ENCODE measurements at regions not wholly inside any gene's neighbourhood (a gene's known extent, or its start where the extent isn't known, plus 50 kb on each side); places are given as distances from the start of the nearest gene placed in this dataset.
A peak's percentile ranks its signal among the peaks of the same experiment; 100 is the strongest.

DNA sequence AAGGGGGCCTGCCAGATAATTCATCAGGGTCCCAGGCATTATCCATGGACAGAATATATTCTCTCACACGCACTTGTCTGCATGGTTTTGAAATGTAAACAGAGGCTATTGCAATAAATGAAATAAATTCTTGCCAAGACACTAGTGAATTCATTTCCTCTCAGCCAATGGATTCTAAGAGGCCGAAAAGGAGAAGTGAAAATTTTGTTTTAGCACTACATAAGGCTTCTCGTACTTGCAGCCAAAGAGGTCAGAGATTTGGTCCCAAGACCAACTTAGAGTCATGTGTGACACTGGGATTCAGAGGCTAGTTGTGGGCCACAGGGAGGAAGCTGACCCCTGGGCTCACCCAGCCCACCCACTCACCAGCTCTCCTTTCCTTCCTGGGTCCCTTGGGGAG lies 184.1 kb upstream of the GLI2 start:
- H3K36me3 ChIP-seq = no peaks in the 10 kb centered on the region
- H3K27me3 ChIP-seq = no peaks in the 10 kb centered on the region
- H3K9me3 ChIP-seq = no peaks in the 10 kb centered on the region
- DNase-seq (no peak), ATAC-seq (no peak)
- H3K4me1 ChIP-seq = peaks cover 9 to 54% (median 39%) of the 10 kb centered on the region in 12 donors
- WGBS, 4 donors = 48 to 59% (median 56%) methylated on average over 3 of the region's 3 CpGs
- intact Hi-C loops (cut with DNase I) = loop anchor here in 7 of 10 donors (5.0 to 10.0 kb wide), 6 partner anchors 49 to 209 kb away; partner anchors contain the start of gene INHBB (in 2 of the 7)
- TF ChIP-seq CTCF (IDR thresholded peaks at IDR 0.05) = no peak
- TF ChIP-seq POLR2A (IDR thresholded peaks at IDR 0.05) = no peak
- H3K27ac ChIP-seq = peak overlapping the region in 9 of 12 donors; percentile 52 to 81 (median 64)
- H3K4me3 ChIP-seq = no peak overlapping the region

DNA sequence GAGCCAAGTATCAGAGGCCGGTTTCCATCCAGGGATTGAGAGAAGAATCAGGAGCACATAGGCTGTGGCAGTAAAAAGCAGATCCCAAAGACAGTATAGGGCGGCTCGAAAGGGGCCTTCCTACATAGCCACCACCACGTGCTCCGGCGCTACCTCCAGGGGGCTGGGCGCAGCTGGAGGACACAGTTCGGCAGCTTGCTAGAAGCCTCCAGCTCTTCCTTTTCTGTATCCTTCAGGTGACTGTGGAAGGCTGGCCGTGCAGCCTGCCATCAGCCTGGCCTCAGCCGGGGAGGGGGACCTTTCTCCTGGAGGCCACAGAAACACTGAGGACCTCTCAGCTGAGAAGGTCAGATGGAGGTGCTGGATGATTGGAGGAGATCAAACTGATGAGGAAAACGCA lies 183.6 kb upstream of the GLI2 start:
- Histone ChIP-seq H3K4me1 (peaks cover 9 to 49% (median 39%) of the 10 kb centered on the region in 12 donors), H3K27me3 (no peaks in the 10 kb centered on the region), H3K4me3 (peak overlapping the region in 1 of 12 donors; percentile 5), H3K36me3 (no peaks in the 10 kb centered on the region), H3K9me3 (no peaks in the 10 kb centered on the region), H3K27ac (peak overlapping the region in 10 of 12 donors; percentile 52 to 81 (median 64))
- TF ChIP-seq CTCF (IDR thresholded peaks at IDR 0.05) (no peak), POLR2A (IDR thresholded peaks at IDR 0.05) (no peak)
- ATAC-seq = no peak
- intact Hi-C loops (cut with DNase I) = loop anchor here in 8 of 10 donors (1.0 to 10.0 kb wide), 9 partner anchors 48 to 210 kb away; partner anchors contain the start of gene INHBB (in 2 of the 8)
- DNase-seq = no peak
- WGBS, 4 donors = 76 to 83% (median 82%) methylated on average over 10 to 11 of the region's 11 CpGs

GRCh38 chr2:120552800-120553481 lies 182.7 kb upstream of the GLI2 start:
- peak; percentile 57 to 93 (median 82) for TF ChIP-seq CTCF (IDR thresholded peaks at IDR 0.05)
- no peak for TF ChIP-seq POLR2A (IDR thresholded peaks at IDR 0.05)
- Histone ChIP-seq H3K27ac (peak overlapping the region in 10 of 12 donors; percentile 37 to 81 (median 64)), H3K4me1 (peaks cover 9 to 43% (median 37%) of the 10 kb centered on the region in 12 donors), H3K27me3 (no peaks in the 10 kb centered on the region), H3K9me3 (no peaks in the 10 kb centered on the region), H3K4me3 (peak overlapping the region in 2 of 12 donors; percentile 5 to 9), H3K36me3 (no peaks in the 10 kb centered on the region)
- 7 to 8% (median 7%) methylated on average over 19 to 24 of the region's 24 CpGs for WGBS, 4 donors
- DNase-seq (peak; percentile 92 to 95 (median 93)), ATAC-seq (peak; percentile 91 to 96 (median 92))
- intact Hi-C loops (cut with DNase I) = loop anchor here in 8 of 10 donors (1.0 to 10.0 kb wide), 9 partner anchors 49 to 211 kb away; partner anchors contain the start of gene INHBB (in 2 of the 8)

DNA sequence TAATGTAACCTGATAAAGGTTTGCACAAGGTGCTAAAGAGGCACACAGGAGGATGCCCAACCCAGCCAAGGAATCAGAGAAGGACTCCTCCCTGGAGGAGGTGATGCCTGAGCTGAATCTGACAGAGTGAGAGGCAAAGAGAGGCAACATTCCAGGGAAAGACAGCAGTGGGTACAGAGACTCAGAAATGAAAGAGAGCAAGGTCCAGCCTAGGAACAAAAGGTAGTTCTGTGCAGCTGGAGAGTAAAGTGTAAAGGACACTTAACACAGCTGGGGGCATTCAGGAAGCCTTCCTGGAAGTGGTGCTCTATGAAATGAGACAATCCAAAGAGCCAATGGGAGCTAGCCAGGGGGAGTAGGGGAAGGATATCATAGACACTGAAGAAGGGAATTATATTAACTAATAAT lies 181.0 kb upstream of the GLI2 start:
- H3K27me3 ChIP-seq = no peaks in the 10 kb centered on the region
- no peak for DNase-seq
- H3K4me1 ChIP-seq = peaks cover 9 to 39% (median 35%) of the 10 kb centered on the region in 12 donors
- ATAC-seq = no peak
- no peak overlapping the region for H3K4me3 ChIP-seq
- TF ChIP-seq POLR2A (IDR thresholded peaks at IDR 0.05) (no peak), CTCF (IDR thresholded peaks at IDR 0.05) (no peak)
- H3K36me3 ChIP-seq = no peaks in the 10 kb centered on the region
- H3K27ac ChIP-seq = no peak overlapping the region
- H3K9me3 ChIP-seq = no peaks in the 10 kb centered on the region
- intact Hi-C loops (cut with DNase I) = loop anchor here in 8 of 10 donors (5.0 to 10.0 kb wide), 6 partner anchors 52 to 212 kb away; partner anchors contain the start of gene INHBB (in 2 of the 8)

All from heart left ventricle (tissue), 16 donors.